GM21619 (cell line): ENCODE measurements at regions not wholly inside any gene's neighbourhood (a gene's known extent, or its start where the extent isn't known, plus 50 kb on each side); places are given as distances from the start of the nearest gene placed in this dataset.

ENCODE experiments used
- ATAC-seq: cut with Tn5 transposase; IDR thresholded peaks from one replicate; pipeline ENCODE4 v1.9.1; 2021; ENCODE audit not compliant: unreplicated experiment

DNA sequence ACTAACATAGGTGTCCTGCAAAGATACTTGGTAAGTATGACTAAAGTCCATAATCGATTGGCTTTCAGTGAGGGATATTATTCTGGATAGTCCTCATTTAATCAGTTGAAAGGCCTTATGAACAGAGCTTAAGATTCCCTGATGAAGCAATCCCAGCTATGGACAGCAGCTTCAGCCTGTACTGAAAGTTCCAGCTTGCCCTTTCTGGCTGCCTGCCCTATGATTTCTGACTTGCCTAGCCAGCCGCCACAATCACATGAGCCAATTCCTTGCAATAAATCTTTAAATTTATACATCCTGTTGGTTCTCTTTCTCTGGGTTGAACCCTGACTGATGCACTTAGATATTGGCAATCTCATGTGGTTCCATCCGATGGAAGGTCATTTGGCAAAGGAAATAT is 759.0 kb upstream of the API5 start:
- ATAC-seq = no peak

DNA sequence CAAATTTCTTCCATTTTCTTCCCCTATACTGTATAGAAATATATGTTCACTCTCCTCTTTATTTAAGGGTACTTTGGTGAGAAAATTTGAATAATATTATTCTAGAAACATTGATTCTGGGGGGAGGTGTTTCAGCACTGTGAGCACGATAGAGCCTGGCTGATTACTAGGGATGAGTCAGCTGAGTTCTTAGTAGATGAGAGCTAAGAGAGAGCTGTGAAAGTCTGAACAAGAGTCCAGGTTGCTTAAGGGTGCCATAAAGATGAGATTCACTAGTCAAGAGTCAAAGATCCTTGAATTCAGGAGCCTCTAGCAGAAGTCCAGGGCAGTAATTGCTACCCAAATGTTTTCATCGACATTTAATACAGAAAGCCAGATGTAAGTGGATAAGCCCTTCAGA is 756.6 kb upstream of the API5 start:
- no peak for ATAC-seq

DNA sequence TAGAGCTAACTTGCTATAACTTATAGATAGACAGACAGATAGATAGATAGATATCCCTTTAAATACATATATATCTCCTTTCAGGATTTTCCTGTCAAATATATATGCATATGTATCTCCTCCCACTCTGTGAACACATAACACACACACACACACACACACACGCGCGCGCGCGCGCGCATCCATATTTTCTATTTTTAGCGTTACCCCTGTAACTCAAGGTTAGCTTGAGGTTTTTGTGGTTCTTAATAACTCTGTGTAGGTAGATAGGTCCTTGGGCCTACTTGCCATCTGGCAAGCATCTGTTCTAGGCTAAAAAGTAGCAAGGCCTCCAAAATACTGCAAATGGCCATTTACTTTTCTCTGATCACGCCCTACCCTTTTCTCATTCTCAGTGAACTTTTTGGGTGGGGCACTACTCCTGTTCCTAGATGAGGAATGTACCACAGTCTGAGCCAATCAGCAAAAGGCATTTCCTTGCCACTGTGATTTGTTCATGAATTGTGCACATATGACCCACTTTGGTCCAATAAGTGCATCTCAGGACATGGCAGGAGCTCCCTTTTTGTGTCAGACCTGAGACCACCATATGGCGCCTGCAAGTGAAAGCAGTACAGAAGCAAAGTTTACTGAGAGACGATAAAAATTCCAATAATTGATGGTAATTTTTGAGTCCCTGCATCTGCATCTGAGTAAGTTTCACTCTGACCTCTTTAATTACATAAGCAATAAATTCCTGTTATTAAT is 740.5 kb upstream of the API5 start:
- no peak for ATAC-seq

DNA sequence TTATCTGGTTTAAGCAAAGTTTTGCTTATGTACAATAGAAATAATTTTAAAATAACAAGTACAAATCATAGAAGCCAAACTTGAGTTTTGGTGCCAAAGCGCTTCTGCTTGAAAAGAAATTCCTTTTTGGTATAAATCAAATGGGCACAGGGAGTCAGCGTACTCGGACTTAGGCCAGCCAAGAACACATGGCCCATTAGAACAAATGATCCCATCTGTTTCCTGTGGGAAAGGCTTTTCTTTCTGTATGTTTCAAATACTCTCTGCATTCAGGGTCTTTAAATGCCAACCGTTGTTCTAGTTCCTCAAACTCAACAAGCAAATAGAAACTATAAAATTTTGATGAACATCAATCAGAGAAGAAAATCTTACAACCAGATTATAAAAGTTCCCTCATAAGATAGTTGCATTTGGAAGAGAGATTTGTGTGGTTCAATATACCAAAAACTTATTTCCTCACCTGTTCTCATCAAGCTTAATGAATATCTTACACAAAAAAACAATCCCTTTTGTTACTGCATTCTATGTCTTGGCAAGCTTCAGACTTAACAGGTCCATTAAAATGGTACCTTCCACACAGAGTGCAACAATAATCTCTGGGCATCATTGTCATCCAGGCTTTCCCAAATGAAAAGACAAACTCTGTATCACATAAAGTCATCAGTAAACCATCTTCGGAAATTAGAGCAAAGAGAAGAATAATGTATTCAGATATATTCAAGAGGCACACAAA is 739.8 kb upstream of the API5 start:
- ATAC-seq = no peak

DNA sequence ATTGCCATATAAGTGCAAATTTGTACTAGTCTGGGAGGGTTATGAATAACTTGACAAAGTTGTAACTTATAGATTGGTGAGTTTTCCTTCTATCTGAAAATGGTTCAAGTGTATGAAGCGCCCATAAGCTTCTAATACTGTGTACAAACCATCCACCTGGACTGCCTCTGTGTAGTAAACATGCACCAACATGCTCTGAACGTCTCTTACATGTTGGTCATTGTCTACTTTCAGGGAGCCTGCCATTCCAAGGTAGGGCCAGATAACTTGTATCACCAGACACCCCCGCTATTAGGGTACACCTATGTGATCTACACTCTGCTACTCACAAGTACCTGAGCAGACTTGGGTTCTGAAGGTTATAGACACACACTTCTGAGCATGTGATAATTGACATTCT is 735.5 kb upstream of the API5 start:
- no peak for ATAC-seq

DNA sequence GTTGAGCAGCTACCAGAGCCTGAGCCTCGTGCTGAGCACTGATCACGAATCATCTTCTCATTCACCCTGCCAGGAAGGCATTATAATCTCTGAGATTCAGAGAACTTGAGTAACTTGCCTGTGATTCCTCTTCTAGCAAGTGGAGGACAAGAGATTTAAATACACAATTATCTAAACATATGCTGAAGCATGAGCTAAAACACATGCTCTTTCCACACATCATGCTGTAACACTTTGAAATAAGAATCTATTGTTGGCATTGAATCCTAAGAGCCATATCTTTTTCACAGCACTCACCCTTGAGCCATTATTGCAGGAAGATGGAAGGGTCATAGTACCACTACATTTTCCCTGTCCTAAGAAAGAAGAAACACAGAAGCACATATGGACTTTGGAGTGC is 722.5 kb upstream of the API5 start:
- no peak for ATAC-seq

DNA sequence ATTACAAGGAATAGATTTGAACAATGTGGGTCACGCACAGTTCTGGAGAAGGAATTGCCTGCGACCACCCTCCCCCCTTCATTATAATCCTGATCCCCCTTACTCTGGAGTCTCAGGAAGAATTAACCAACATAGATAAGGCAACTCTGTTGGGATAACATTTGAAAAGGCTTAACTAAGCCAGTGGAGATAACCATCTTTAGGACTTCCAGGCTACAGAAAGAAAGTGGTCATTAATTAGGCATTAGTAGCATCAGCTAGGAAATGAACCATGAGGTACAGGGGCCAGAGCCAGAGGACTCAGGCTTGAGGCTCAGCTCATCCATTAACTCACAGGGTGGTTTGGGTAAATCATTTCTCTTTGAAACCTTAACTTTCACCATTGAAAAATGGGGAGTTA is 720.0 kb upstream of the API5 start:
- ATAC-seq = no peak

DNA sequence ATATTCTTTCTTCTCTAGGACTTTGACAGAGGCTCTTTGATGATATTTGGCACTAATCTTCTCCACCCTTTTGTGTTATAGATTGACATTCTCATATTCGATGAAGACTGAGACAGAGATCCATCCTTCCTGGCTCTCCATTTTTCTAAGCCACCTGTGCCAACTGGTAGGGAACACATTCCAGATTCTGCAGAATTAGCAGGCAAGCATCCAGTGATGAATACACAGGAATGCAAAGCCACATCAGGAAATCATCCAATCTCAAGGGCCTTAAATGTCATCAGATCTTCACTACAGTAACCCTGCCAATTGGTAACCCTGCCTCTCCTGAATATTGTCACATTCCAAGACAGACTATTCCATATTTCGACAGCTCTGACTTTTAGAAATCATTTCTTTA is 718.4 kb upstream of the API5 start:
- no peak for ATAC-seq

DNA sequence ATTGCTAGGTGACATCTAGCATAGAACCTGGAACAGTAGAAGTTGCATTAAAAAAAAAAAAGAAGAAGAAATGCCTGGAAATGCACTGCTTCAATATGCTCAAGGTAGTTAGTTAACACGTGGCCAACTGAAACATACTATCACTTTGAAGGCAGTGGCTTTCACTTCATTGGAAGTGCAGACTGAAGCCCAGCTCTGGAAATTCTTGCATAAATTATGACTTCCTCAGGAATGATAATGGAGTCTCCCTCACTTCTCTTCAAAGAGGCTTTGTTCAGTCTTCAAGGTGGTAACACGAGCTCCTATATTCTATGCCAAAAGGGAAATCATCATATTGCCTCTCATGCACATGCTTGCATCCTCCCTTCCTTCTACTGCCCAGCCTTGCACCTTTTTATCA is 715.9 kb upstream of the API5 start:
- no peak for ATAC-seq

DNA sequence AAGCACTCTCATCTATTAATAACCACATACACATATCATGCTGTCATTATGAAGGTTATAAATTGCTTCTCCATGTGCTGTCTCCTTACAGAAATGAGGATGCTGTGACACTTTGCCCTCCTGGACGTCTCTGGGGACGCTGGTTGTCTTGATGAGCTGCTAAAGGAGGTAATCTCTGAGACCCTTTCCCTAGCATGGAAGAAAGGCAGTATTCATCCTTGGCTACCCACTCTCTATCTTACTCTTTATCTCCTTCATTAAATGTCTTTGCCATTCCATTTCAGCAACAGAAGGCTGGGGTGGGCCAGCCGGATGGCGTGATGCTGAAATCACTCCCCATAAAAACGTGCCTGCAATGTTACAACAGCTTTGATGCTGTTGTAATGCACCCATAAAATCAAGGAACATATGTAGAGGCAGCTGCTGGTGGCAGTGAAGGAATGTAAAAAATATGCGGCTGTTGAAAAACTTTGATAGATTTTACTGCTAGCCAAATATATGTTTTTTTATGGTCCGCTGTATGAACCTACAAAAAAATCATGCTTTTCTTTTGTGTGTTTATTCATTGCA is 715.1 kb upstream of the API5 start:
- no peak for ATAC-seq

DNA sequence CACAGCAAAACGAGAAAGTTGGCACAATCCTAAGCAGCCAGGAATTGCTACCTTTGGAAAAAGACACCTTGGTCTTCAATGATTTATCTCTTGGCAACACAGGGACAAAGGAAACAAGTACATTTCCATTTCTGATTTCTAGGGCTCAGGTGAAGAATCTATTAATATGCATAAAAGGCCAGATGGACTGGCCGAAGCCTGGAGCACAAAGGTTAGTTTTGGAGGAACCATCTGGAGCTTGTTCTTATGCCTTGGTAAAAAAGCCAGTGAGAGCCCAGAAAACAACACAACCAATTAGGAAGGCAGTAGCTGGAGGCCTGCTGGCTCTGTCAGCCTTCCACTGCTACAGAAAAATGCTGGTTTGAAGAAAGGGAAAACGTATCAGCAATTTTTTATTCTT is 713.5 kb upstream of the API5 start:
- no peak for ATAC-seq

DNA sequence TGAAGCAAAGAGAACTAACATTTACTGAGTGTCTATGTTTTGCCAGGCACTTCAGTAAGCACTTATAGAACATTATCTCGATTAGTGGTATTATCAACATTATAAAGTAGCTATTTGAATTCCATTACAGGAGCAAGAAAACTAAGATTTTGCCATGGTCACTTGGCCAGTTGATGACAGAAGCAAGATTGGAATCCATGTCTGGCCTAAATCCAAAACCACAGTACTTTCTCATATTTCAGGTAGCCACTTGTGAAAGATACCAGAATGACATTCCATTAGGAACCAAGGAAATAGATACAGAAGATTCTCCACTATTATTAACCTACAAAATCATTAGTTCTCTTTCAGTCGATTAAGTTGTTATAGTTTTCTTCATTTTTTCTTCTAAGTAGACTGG is 691.0 kb upstream of the API5 start:
- ATAC-seq = no peak

DNA sequence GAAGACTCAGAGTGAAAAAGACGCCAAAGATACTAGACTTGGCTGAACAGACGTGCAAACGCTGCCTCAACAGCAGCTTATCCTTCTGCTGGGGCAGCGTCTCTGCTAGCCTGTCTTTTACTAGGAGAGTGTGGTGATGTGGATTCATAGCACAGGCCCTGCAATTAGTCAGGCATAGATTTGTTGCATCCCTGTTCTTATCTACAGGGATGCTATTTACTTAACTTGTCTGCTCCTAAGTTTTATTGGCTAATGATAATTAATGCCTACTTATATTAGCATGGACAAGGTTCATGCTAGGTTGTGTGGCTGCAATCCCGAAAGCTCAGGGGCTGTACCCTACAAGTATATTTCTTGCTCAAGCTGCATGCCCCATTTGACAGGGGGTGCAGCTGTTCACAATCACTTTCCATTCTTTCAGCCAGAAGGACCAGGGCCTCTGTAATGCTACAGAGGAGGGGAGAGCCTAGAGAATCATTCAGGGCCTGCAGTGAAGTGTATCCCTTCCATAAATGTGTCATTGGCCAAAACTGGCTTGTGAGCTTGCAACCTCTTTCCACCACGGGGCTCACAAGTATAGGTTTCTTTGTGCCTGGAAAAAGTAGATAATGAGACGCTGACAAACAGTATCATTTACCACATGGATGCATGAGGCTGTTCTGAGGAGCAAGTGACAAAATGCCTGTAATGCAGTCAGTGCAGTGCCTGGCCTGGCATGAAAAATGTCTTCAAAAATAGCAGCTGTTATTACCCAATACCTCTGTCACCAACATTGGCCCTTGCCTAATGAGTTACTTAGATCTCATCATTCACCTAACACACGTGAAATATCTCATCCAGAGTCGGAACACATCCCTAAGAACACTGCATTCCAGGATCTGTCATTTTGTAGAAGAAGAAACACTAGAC is 685.8 kb upstream of the API5 start:
- no peak for ATAC-seq

DNA sequence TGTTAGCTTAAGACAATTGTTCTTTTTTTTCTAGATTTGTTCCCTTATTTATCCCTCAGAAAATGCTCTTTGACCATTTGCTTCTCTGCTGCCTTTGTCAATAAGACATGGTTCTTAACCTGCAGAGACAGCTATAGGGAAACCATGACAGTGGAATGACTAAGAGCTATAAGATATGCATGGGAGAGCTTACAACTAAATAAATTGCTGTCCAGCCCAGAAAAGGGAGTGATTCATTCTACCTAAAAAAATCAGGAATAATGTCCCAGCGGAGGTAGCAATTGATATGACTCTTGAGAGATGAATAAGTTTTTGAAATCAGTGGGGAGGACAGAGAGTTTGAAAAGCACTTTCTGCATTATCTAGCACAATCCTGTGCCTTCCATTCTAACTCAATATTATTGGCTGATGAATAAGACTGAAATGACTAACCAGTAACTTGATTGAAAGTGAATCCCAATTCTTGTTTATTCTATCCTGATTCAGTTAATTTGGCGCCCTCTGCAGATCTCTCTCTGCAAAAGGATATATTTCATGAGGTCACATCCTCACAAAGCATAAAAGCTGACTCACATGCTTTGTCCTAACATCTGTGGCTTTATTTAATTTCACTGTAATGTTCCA is 680.5 kb upstream of the API5 start:
- ATAC-seq = no peak

DNA sequence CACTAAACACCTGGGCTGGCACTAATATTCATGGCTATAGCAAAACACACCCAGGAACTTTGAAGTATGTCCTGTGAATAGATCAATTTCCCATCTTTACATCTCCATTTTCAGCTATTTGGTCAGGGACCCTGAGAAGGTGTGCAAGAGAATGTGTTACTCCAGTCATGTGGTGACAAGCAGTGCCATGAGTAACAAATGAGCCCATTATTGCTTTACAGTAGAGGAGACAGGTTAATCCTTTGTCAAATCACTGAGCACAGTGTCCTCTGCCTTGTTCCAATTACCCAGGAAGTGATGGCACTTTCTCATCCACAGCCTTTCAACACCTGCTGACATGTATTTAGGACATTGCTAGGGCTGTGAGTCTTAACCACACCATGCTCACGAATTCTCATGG is 664.8 kb upstream of the API5 start:
- ATAC-seq = no peak

DNA sequence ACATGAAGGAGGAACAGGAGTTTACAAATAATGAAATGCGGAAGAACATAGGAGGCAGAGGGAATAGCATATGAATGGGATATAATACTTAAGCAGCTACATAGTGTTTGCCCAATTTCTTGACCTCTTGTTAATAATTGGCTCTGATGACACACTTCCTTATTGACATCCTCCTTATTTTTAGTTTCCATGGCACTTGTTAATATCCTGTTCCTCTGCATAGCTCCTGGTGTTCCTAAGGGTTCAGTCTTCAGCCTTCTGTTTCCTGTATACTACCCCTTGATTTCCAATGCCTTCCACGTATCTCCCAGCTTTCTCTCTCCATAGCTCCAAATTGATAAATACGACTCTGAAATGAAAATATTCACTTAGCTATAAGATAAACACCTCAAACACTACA is 663.8 kb upstream of the API5 start:
- ATAC-seq = no peak

DNA sequence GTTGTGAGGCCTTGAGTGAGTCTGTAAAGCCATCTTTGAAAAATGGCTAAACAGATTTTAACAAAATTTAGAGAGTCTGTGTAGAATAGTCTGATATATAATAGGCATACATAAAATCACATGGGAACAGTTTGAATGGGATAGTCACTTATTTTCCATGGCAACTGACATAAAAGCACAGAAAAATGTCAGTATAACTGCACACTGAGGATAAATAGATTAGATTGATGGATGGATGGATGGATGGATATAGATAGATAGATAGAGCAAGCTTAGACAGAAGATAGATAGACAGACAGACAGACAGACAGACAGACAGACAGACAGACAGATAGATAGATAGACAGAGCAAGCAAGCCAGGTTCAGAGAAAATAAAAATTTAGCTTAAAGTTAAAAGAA is 660.2 kb upstream of the API5 start:
- ATAC-seq = no peak

DNA sequence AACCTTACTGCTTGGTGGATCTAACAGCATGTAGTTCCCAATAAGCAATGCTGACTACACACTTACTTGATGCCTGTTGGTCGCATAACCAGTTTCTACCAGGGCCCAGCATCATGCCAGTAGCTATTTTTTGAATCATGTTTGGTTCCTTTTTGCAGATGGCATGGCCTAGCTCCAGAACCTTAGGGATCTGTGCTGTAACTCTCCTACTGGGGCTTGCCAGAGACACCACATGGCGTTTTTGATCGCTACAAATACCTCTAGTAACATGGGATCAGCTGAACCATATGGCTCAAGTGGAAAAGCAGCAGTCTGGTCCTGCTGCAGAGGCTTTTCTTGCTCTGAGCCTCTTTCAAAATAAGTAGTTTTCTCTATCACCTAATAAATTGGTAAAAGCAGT is 654.6 kb upstream of the API5 start:
- no peak for ATAC-seq

DNA sequence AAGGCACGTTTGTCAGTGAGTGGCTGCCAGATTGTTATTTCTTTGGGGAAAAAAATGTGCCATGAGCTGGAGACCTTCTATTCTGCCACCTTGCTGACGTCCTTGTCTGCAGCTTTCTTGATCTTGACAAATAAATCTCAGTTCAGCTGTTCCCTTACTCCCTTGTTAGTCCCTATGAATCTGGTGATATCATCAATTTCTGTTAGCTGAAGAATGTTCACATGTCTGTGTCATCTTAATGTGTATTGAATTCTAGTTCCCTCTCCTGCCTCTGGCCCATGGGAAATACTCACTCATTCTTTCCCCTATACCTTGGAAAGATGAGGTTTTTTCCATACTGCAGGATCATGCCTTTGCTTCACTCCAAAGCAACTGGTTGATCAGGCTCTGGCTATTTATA is 649.9 kb upstream of the API5 start:
- no peak for ATAC-seq

DNA sequence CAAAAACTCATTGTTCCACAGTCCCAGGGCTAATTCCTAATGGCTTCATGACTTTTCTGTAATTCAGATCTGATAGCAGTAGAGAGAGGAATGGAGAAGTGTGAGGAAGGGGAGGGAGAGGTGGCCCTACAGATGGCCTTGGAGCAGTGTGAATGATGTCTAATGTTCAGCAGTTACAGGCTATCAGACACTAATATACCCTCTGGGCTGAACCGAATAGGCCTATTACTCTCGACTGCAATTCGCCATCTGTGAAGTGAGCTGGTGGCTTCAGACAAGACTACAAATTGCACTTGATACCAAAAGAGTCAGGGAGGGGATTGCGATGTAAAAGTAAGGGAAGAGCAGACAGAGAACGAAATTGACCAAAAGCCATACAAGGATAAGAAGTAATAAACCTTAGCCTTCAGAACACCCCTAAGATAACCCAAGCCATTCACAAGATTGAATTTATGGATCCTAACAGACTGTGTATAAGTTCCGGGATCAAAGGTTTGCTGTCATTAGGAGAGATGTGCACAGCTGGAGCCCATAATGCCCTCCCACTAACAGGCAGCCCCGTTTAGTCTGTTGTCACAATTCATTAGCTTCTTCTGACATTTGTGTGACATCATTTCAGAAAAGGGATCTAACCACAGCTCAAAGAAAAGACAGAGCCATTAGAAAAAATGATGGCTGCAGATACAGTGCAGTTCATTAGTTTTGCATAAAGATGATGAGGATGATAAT is 642.4 kb upstream of the API5 start:
- no peak for ATAC-seq
